ENCODE measurements at regions not wholly inside any gene's neighbourhood (a gene's known extent, or its start where the extent isn't known, plus 50 kb on each side); places are given as distances from the start of the nearest gene placed in this dataset.

GRCh38 chr6:169950558-169950957 is 199.1 kb downstream of the ERMARD start (continued):
- TF ChIP-seq CTCF (IDR thresholded peaks at IDR 0.05) (no peak), RFX5 (IDR thresholded peaks at IDR 0.05; ENCODE audit: low read length) (no peak), USF2 (IDR thresholded peaks at IDR 0.05; ENCODE audit: borderline replicate concordance, low read depth, low read length) (no peak), SIN3A (IDR thresholded peaks at IDR 0.05; ENCODE audit: borderline replicate concordance, low read depth, low read length) (no peak), TAF1 (IDR thresholded peaks at IDR 0.05; ENCODE audit: borderline replicate concordance, low read depth, low read length) (no peak)

- WGBS (ENCODE audit: low lambda C conversion rate), result 30% methylated on average over 6 of the region's 6 CpGs
Measured at GRCh38 chr6:169949511-169950097, 198.2 kb downstream of the ERMARD start.

More at GRCh38 chr6:169949511-169950097, 198.2 kb downstream of the ERMARD start:
- ChIA-PET CTCF (interaction anchor here (0.9 to 2.2 kb wide), 5 partner anchors 34 to 580 kb away, joined by 3 to 13 read pairs (median 7); partner anchors contain the start of gene DLL1), POLR2A (no interaction called here)
- Histone ChIP-seq H4K20me1 (ENCODE audit: insufficient read depth) (no peaks in the 10 kb centered on the region), H3K27ac (ENCODE audit: low read depth in 2 of 2, low read length in 1 of 2) (no peak overlapping the region), H3F3A (replicated peaks; ENCODE audit: insufficient read depth) (no peaks in the 10 kb centered on the region), H3K36me3 (replicated peaks in 1 of 2; ENCODE audit: control insufficient read depth in 1 of 2, insufficient read depth in 2 of 2, low read length in 1 of 2) (no peaks in the 10 kb centered on the region), H3K27me3 (ENCODE audit: insufficient read depth) (no peaks in the 10 kb centered on the region), H3K4me3 (ENCODE audit: low read depth in 2 of 2, low read length in 1 of 2) (no peak overlapping the region), H3K9me3 (no peaks in the 10 kb centered on the region), H3K4me2 (no peak overlapping the region), H3K79me2 (ENCODE audit: insufficient read depth) (no peaks in the 10 kb centered on the region), H3K9ac (no peak overlapping the region), H3K4me1 (ENCODE audit: control insufficient read depth in 1 of 2, insufficient read depth in 2 of 2, low read depth in 1 of 2, low read length in 1 of 2) (no peaks in the 10 kb centered on the region), H2AFZ (ENCODE audit: low read depth) (no peak overlapping the region), H3K9me2 (no peaks in the 10 kb centered on the region)
- TF ChIP-seq REST (IDR thresholded peaks at IDR 0.05; ENCODE audit: low read depth, low read length) (no peak), NRF1 (IDR thresholded peaks at IDR 0.05; ENCODE audit: low read depth, low read length) (no peak), MXI1 (IDR thresholded peaks at IDR 0.05; ENCODE audit: low read depth, low read length) (no peak), CTCF (IDR thresholded peaks at IDR 0.05) (no peak), NFIC (IDR thresholded peaks at IDR 0.05; ENCODE audit: borderline replicate concordance) (no peak), RCOR1 (IDR thresholded peaks at IDR 0.05; ENCODE audit: low read length) (no peak), TCF12 (IDR thresholded peaks at IDR 0.05) (no peak), EZH2phosphoT487 (IDR thresholded peaks at IDR 0.05; ENCODE audit: borderline replicate concordance, low read depth) (no peak), RAD21 (IDR thresholded peaks at IDR 0.05; ENCODE audit: low read length) (no peak), YY1 (IDR thresholded peaks at IDR 0.05; ENCODE audit: low read depth) (no peak)
- DNase-seq, result no peak

Data from SK-N-SH (cell line).